ENCODE measurements at regions not wholly inside any gene's neighbourhood (a gene's known extent, or its start where the extent isn't known, plus 50 kb on each side); places are given as distances from the start of the nearest gene placed in this dataset.

GRCh38 chr2:176678571-176678970, 409.3 kb downstream of the MTX2 start:
- TF ChIP-seq, protein P1, sequence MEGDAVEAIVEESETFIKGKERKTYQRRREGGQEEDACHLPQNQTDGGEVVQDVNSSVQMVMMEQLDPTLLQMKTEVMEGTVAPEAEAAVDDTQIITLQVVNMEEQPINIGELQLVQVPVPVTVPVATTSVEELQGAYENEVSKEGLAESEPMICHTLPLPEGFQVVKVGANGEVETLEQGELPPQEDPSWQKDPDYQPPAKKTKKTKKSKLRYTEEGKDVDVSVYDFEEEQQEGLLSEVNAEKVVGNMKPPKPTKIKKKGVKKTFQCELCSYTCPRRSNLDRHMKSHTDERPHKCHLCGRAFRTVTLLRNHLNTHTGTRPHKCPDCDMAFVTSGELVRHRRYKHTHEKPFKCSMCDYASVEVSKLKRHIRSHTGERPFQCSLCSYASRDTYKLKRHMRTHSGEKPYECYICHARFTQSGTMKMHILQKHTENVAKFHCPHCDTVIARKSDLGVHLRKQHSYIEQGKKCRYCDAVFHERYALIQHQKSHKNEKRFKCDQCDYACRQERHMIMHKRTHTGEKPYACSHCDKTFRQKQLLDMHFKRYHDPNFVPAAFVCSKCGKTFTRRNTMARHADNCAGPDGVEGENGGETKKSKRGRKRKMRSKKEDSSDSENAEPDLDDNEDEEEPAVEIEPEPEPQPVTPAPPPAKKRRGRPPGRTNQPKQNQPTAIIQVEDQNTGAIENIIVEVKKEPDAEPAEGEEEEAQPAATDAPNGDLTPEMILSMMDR (IDR thresholded peaks at IDR 0.05) = no peak
- TF ChIP-seq POLR2A (IDR thresholded peaks at IDR 0.05) = no peak
